ENCODE measurements at regions not wholly inside any gene's neighbourhood (a gene's known extent, or its start where the extent isn't known, plus 50 kb on each side); places are given as distances from the start of the nearest gene placed in this dataset.

DNA sequence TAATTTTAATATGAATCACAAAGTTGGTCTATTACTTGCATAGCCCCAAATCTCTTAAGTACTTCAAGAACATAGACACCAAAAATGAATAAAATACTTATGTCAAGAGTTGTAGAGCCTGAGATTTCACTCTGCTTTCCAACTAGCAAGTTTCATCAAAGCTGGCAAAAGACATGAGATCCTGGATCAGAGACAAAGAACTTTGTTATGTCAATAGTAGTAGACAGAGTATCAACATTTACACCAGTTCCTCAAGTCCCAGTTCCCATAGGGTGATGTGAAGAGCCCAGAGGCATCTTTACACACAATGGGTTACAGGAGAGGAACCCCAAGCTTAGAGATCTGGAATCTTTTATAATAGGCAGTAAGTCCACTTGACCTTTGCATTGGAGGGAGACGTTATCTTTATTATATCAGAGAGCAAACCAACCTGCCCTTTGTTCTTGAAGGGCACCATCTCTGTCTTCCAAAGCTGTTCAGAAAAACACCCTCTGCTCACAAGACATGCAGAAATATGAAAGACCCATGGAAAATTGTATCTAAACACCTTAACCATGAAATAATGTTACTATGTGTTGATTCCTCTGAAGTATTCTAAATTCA is 174.4 kb upstream of the GALNT2 start:
- no peak for TF ChIP-seq POLR2A (IDR thresholded peaks at IDR 0.05)
- TF ChIP-seq, protein P1, sequence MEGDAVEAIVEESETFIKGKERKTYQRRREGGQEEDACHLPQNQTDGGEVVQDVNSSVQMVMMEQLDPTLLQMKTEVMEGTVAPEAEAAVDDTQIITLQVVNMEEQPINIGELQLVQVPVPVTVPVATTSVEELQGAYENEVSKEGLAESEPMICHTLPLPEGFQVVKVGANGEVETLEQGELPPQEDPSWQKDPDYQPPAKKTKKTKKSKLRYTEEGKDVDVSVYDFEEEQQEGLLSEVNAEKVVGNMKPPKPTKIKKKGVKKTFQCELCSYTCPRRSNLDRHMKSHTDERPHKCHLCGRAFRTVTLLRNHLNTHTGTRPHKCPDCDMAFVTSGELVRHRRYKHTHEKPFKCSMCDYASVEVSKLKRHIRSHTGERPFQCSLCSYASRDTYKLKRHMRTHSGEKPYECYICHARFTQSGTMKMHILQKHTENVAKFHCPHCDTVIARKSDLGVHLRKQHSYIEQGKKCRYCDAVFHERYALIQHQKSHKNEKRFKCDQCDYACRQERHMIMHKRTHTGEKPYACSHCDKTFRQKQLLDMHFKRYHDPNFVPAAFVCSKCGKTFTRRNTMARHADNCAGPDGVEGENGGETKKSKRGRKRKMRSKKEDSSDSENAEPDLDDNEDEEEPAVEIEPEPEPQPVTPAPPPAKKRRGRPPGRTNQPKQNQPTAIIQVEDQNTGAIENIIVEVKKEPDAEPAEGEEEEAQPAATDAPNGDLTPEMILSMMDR (IDR thresholded peaks at IDR 0.05), result no peak

All from uterus (tissue), 2 donors.